ENCODE measurements at regions not wholly inside any gene's neighbourhood (a gene's known extent, or its start where the extent isn't known, plus 50 kb on each side); places are given as distances from the start of the nearest gene placed in this dataset.

DNA sequence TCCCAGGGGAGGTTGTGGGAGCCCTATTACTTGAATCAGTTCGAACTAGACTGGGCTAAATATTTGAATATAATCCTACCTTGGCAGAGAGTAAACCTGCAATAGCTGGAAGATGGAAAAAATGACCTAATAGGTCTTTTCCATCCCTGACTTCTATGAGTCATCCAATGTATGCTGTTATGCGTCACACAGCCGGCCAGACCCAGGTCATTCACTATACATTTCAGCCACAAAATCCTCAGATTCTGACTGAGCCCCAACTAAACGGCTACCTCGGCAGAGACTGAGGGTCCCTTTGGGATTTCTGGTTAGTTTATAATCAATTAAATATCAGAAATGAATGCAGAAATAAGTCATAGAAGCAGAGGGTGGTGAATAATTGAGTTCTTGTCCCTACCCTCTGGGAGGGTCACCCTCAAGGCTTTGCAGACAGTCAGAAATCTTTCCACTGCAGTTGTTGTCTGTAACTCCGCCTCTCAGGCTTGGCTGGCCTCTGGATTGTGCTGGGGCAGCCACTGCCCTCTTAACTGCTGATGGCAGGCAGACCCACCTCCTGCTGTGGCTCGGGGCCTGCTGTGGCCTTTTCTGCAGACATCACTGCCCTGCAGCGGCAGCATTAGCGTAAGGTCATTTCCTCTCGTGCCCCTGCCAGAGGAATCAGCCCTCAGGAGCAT is 240.5 kb downstream of the TGFB2 start:
- Histone ChIP-seq H3K27me3 (ENCODE audit: control insufficient read depth in 2 of 2, insufficient read depth in 2 of 2, low read length in 2 of 2) (no peaks in the 10 kb centered on the region), H2AFZ (ENCODE audit: insufficient read depth, low read depth, low read length, poor library complexity, severe bottlenecking) (no peak overlapping the region), H3K79me2 (ENCODE audit: insufficient read depth, low read length) (no peaks in the 10 kb centered on the region), H3K27ac (ENCODE audit: low read depth in 1 of 2, low read length in 2 of 2) (no peak overlapping the region), H3K4me3 (replicated peaks in 1 of 3; ENCODE audit: low read depth in 2 of 3, low read length in 3 of 3) (no peak overlapping the region), H3K36me3 (replicated peaks in 1 of 2; ENCODE audit: control insufficient read depth in 1 of 2, insufficient read depth in 2 of 2, low read length in 2 of 2) (no peaks in the 10 kb centered on the region), H4K20me1 (ENCODE audit: insufficient read depth, low read length) (no peaks in the 10 kb centered on the region), H3K4me1 (ENCODE audit: control insufficient read depth in 1 of 2, insufficient read depth in 2 of 2, low read length in 2 of 2) (no peaks in the 10 kb centered on the region), H3K9ac (ENCODE audit: insufficient read depth, low read length, poor library complexity, severe bottlenecking) (no peak overlapping the region), H3K4me2 (replicated peaks; ENCODE audit: extremely low read depth, low read length, poor library complexity, severe bottlenecking) (no peak overlapping the region), H3K9me3 (replicated peaks in 1 of 2; ENCODE audit: control insufficient read depth in 1 of 2, insufficient read depth in 1 of 2, low read length in 2 of 2) (no peaks in the 10 kb centered on the region)
- peaks cover 0 to 9% (median 2%) of the 10 kb centered on the region in 7 donors for H3K9me3 Mint-ChIP-seq
- H3K27me3 Mint-ChIP-seq (ENCODE audit: low read depth in 3 of 3) = peaks cover 0 to 6% (median 0%) of the 10 kb centered on the region in 3 donors
- no peak overlapping the region for H3K27ac Mint-ChIP-seq
- 63% methylated on average over 5 of the region's 10 CpGs for WGBS (ENCODE audit: insufficient coverage)
- H3K4me1 Mint-ChIP-seq = no peaks in the 10 kb centered on the region
- TF ChIP-seq, protein P1, sequence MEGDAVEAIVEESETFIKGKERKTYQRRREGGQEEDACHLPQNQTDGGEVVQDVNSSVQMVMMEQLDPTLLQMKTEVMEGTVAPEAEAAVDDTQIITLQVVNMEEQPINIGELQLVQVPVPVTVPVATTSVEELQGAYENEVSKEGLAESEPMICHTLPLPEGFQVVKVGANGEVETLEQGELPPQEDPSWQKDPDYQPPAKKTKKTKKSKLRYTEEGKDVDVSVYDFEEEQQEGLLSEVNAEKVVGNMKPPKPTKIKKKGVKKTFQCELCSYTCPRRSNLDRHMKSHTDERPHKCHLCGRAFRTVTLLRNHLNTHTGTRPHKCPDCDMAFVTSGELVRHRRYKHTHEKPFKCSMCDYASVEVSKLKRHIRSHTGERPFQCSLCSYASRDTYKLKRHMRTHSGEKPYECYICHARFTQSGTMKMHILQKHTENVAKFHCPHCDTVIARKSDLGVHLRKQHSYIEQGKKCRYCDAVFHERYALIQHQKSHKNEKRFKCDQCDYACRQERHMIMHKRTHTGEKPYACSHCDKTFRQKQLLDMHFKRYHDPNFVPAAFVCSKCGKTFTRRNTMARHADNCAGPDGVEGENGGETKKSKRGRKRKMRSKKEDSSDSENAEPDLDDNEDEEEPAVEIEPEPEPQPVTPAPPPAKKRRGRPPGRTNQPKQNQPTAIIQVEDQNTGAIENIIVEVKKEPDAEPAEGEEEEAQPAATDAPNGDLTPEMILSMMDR (IDR thresholded peaks at IDR 0.05) = no peak
- no peaks in the 10 kb centered on the region for H3K36me3 Mint-ChIP-seq
- DNase-seq = no peak
- no peak overlapping the region for H3K4me3 Mint-ChIP-seq
- intact Hi-C loops (cut with micrococcal nuclease) = no loop called here

- DNase-seq = no peak
- H4K20me1 ChIP-seq (ENCODE audit: insufficient read depth, low read length) = no peaks in the 10 kb centered on the region
- H3K27ac ChIP-seq (ENCODE audit: low read depth in 1 of 2, low read length in 2 of 2) = no peak overlapping the region
- no peak overlapping the region for H3K4me3 ChIP-seq (replicated peaks in 1 of 3; ENCODE audit: low read depth in 2 of 3, low read length in 3 of 3)
- no peaks in the 10 kb centered on the region for H3K79me2 ChIP-seq (ENCODE audit: insufficient read depth, low read length)
- Mint-ChIP-seq H3K4me3 (no peak overlapping the region), H3K36me3 (no peaks in the 10 kb centered on the region), H3K4me1 (no peaks in the 10 kb centered on the region), H3K27ac (no peak overlapping the region), H3K27me3 (ENCODE audit: low read depth in 3 of 3) (peaks cover 0 to 6% (median 0%) of the 10 kb centered on the region in 3 donors), H3K9me3 (peaks cover 0 to 9% (median 2%) of the 10 kb centered on the region in 7 donors)
- H3K4me2 ChIP-seq (replicated peaks; ENCODE audit: extremely low read depth, low read length, poor library complexity, severe bottlenecking) = no peak overlapping the region
- TF ChIP-seq, protein P1 (IDR thresholded peaks at IDR 0.05) = no peak
- intact Hi-C loops (cut with micrococcal nuclease) = no loop called here
- no peaks in the 10 kb centered on the region for H3K27me3 ChIP-seq (ENCODE audit: control insufficient read depth in 2 of 2, insufficient read depth in 2 of 2, low read length in 2 of 2)
- H3K36me3 ChIP-seq (replicated peaks in 1 of 2; ENCODE audit: control insufficient read depth in 1 of 2, insufficient read depth in 2 of 2, low read length in 2 of 2) = no peaks in the 10 kb centered on the region
- no peak overlapping the region for H2AFZ ChIP-seq (ENCODE audit: insufficient read depth, low read depth, low read length, poor library complexity, severe bottlenecking)
- H3K9ac ChIP-seq (ENCODE audit: insufficient read depth, low read length, poor library complexity, severe bottlenecking) = no peak overlapping the region
- no CpG with 5 or more reads among the region's 2 CpGs for WGBS (ENCODE audit: insufficient coverage)
- H3K4me1 ChIP-seq (ENCODE audit: control insufficient read depth in 1 of 2, insufficient read depth in 2 of 2, low read length in 2 of 2) = no peaks in the 10 kb centered on the region
- no peaks in the 10 kb centered on the region for H3K9me3 ChIP-seq (replicated peaks in 1 of 2; ENCODE audit: control insufficient read depth in 1 of 2, insufficient read depth in 1 of 2, low read length in 2 of 2)
Measured at GRCh38 chr1:218587900-218588299, 242.8 kb downstream of the TGFB2 start.
